D721Med (cell line): ENCODE measurements at regions not wholly inside any gene's neighbourhood (a gene's known extent, or its start where the extent isn't known, plus 50 kb on each side); places are given as distances from the start of the nearest gene placed in this dataset.

Source experiments
- DNase-seq: peaks from one replicate; pipeline ENCODE4 v3.0.0; 2011; ENCODE audit warnings: low spot score; ENCODE audit not compliant: insufficient read length
- FAIRE-seq: peaks from 2 replicates; lab custom pipeline; 2011; peaks lifted over from hg19 to GRCh38; lab: Jason Lieb, UNC
- TF ChIP-seq, protein P1 (sequence below): IDR thresholded peaks from 2 replicates; pipeline ENCODE4 v1.5.1; 2012; ENCODE audit warnings: mild to moderate bottlenecking, control low read depth; ENCODE audit not compliant: insufficient read depth; ENCODE audit errors: missing control alignments

DNA sequence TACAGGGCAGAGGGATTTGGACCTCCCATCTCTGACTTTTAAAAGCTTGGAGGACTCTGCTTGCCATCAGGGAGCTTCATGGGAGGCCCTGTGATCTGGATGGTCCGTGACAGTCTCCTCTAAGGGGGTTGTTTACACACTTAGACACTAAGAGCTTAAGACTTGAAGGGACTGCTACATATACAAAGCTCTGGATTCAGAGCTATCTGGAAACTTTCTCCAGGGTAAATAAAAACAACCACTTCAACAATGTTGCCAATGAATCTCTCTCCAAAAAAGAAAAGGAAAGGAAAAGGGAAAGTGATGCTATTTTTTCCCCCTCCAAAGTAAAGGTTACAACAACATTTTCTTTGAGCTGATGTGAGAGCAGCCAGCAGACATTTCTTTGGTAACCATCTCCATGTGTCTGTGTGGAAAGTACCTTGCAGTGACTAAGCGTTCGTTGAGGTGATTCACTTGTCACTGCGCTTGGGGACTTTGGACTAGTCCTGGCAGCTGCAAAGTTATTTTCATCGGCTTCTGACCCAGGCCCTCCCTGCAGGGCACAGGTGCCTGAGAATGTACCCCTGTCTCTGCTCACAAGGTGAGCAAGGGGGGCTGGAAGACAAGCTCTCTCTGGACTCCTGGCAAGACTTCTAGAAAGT lies 262.1 kb upstream of the KLF4 start:
- DNase-seq = no peak
- no peak for FAIRE-seq
- TF ChIP-seq, protein P1, sequence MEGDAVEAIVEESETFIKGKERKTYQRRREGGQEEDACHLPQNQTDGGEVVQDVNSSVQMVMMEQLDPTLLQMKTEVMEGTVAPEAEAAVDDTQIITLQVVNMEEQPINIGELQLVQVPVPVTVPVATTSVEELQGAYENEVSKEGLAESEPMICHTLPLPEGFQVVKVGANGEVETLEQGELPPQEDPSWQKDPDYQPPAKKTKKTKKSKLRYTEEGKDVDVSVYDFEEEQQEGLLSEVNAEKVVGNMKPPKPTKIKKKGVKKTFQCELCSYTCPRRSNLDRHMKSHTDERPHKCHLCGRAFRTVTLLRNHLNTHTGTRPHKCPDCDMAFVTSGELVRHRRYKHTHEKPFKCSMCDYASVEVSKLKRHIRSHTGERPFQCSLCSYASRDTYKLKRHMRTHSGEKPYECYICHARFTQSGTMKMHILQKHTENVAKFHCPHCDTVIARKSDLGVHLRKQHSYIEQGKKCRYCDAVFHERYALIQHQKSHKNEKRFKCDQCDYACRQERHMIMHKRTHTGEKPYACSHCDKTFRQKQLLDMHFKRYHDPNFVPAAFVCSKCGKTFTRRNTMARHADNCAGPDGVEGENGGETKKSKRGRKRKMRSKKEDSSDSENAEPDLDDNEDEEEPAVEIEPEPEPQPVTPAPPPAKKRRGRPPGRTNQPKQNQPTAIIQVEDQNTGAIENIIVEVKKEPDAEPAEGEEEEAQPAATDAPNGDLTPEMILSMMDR = no peak

- FAIRE-seq = no peak
- no peak for DNase-seq
- TF ChIP-seq, protein P1 = no peak
These were observed 261.4 kb upstream of the KLF4 start for GRCh38 chr9:107750741-107751566.

DNA sequence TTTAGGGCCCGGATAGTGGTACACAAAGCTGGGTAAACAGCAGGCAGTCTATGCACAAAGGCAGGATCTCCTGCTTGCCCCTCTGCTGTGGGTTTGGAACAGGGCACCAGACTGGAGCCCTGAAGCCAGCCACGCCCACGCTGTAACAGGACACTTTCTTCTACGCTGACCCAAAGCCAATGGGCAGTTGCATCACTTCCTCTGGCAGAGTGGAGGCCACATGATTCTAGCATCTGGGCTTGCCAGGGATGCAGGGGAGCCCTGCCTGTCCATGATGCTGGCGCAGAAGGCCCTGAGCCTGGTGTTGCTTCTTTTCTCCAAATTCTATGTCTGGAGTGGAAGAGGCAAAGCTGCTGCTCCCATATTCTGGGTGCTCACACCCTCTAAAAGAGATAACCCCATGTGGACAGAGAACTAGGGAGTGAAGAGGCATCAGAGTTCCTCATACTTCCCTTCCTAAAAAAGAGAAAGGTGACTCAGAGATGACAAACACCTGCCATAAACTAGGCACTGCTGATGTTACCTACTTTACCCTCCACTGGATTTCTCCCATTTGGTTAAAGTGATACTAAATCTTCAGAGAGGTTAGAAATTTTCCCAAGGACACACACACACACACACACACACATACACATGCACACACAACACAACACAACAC lies 260.3 kb upstream of the KLF4 start:
- TF ChIP-seq, protein P1 = no peak
- no peak for DNase-seq
- no peak for FAIRE-seq

DNA sequence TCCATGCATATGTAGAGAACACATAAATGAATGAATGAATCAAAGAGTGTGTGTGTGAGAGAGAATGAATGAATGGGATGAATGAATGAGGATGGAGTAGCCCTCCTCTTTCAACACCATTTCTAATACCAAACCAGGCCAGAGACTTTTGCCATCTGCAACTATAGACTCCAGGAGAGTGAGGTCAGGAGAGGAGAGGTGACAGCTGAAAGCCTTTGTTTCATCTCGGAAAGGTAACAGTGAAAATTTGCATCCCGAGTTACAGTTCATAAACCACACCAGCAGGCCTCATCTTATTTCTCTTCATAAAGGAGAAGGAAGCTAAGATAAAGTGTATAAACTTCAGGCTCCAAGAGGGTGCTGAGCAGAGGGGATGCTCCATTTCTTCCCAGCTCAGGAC lies 255.3 kb upstream of the KLF4 start:
- TF ChIP-seq, protein P1 = no peak
- DNase-seq (no peak), FAIRE-seq (no peak)

DNA sequence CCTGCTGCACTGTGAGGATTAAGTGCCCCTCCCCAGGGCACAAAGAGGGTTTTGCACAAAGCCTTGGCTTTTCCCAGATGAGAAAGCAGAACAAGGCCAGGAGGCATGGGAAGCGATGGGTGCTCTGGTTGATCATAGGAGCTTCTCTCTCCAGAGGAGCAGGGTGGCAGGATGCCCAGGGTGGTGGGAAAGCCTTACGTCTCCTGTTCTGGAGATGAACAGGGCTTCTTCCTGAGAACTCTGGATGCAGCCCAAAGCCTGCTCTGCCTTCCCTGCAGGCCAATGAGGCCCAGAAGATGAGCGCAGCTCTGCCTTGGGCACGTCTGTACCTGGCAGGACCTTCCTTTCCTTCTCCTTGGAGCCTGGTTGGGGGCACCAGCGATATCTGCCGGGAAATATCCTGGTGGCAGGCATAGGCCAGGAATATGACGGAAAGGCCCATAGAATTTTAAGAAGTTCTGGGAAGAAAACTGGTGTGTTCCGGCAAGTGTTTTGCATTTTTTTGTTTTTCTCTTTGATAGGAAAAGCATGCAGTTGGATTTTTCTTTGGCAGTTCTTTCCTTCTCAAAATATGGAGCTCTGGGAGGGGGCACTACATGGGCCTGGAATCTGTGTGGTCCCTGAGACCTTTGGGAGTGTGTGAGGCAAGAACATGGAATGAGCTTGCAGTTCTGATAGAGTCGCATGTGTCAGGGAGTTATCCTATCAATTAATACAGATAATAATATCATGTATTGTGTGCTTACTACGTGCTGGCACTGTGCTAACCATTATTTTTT lies 253.2 kb upstream of the KLF4 start:
- DNase-seq = no peak
- no peak for FAIRE-seq
- TF ChIP-seq, protein P1 = no peak

DNA sequence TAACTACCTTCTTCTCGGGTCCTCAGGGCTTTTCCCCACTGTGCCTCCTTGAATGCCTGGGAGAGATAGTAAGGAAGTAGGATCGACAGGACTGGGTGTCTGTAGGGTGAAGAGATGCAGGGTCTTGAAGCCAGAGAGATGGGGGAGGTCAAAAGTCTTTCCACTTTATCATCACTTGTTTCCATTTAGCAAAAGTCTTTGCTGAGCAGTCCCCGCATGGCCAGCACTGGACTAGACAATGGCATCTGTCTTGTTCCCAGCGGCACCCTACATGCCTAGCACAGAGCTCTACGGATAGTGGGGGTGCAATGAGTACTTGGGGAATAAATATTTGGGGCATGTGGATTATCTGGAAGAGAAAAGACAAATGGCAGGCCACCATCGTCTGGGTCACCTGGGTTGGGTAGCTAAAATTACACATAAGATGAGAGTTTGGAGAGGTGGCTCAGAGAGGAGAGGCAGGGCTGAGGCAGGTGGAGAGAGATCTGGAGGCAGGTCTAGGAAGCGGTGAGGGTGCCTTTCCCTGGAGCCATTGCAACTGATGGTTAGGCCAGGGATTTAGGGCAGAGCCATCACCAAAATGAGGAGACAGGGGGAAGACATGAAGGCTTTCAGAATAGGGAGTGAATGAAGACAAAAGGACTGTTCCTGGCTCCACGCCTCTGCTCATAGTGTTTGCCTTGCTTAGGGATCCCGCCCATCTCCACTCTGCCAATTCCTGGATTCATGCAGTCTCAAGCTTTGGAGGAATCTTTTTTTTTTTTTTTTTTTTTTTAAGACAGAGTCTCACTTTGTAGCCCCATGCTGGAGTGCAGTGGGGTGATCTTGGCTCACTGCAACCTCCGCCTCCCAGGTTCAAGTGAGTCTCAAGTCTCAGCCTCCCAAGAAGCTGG lies 250.8 kb upstream of the KLF4 start:
- no peak for FAIRE-seq
- TF ChIP-seq, protein P1 = no peak
- DNase-seq = no peak
